HL-60/S4 treated with retinoic acid at 250 ng/mL for 4 days and 3 days (cell line): ENCODE measurements at regions not wholly inside any gene's neighbourhood (a gene's known extent, or its start where the extent isn't known, plus 50 kb on each side); places are given as distances from the start of the nearest gene placed in this dataset.

Experiments used
- in situ Hi-C: fragments of 300-500 bp; cut with MboI; formaldehyde crosslinking; loops from 2 replicates; pipeline ENCODE4 v1.7.0; 2022; ENCODE audit warnings: low sequenced_read_pairs

DNA sequence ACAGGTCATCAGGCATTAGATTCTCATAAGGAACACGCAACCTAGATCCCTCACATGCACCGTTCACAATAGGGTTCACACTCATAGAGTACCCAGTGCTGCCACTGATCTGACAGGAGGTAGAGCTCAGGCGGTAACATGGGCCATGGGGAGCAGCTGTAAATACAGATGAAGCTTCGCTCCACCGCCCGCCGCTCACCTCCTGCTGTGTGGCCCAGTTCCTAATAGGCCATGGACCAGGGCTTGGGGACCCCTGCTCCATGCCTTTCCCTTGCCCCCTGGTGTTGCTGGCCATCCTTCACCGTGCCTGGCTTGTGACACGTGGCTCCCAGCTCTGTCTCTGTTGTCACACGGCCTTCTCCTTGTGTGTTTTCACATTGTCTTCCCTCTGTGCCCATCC, 171.1 kb upstream of the JARID2 start:
- in situ Hi-C loops: no loop called here

- in situ Hi-C loops: no loop called here
These were observed 169.3 kb upstream of the JARID2 start for GRCh38 chr6:15076565-15076964.

- in situ Hi-C loops: no loop called here
These were observed 168.9 kb upstream of the JARID2 start for GRCh38 chr6:15077006-15077405.

DNA sequence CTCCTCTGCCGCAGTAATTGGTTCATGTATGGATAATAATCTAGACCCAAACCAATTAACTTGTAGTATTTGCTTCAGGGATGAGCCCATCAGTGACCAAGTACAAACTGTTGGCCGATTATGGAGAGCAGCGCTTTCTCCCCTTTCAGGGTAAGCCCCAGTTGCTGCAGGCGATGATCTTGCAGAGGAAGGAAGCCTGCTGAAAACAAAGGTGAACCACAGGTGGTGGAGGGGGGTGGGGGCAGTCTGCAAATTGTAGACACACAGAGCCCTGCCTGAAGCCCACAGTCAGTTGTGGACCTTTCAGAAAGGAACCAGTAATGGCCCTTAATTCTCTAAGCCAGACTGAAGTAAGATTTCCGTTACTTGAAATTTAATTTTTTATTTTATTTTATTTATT, 167.9 kb upstream of the JARID2 start:
- in situ Hi-C loops: no loop called here

- in situ Hi-C loops: no loop called here
These were observed 166.5 kb upstream of the JARID2 start for GRCh38 chr6:15079288-15079817.

- in situ Hi-C loops: no loop called here
These were observed 165.0 kb upstream of the JARID2 start for GRCh38 chr6:15080895-15081294.

DNA sequence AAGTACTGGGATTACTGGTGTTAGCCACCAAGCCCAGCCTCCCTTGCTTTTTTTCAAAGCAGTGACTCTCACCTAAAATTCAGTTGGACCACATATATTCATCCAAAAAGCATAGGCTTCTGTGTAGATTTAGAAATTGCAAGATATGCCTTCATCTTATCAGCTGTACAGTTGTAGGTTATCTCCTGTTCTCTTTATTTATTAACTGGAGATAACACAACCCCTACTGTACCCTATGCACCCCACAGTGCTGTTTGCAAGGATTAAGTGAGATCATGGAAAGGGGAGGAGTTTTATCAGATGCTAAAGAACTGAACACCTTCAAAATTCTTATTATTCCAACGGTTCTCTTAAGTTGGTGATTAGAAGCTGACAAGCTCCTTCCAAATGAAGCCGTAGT, 164.4 kb upstream of the JARID2 start:
- in situ Hi-C loops: no loop called here

DNA sequence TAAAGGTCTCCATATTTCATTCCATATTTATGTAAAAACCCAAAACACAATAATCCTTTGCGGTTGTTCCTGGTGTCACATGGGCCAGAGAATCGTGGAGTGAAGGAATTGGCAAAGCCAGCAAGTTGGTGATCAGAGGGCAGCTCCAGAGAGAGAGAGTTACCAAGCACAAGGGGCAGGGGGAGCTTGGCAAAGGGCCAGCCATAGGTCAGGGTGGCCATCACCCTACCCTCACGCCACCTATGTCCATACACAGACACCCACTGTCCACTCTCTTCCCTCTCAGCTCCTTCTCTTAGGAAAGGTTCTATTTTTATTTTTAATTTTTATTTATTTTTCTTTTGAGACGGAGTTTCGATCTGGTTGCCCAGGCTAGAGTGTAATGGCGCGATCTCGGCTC, 163.2 kb upstream of the JARID2 start:
- in situ Hi-C loops: no loop called here

DNA sequence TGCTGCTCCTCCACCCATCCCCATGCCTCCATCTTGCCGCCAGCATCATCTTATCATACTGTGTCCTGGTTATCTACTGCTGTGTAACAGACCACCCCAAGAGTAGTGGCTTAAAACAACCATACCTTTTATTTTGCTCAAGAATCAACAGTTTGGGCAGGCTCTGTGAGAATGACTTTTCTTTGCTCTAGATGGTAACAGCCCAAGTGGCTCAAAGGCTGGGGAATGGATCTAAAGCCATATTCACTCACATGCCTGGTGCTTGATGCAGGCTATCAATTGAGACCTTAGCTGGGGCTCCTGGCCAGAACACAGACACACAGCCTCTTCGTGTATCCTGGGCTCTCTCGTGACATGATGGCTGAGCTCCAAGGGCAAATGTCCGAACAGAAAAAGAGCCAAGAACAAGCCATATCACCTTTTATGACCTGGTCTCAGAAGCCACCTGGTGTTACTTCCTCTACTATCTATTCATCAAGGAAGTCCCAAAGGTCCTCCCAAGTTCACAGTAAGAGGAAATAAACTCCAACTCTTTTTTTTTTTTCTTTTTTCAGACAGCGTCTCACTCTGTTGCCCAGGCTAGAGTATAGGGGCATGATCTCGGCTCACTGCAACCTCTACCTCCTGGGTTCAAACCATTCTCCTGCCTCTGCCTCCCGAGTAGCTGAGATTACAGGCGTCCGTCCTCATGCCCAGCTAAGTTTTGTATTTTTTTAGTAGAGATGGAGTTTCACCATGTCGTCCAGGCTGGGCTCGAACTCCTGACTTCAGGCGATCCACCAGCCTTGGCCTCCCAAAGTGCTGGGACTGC, 159.3 kb upstream of the JARID2 start:
- in situ Hi-C loops: no loop called here

DNA sequence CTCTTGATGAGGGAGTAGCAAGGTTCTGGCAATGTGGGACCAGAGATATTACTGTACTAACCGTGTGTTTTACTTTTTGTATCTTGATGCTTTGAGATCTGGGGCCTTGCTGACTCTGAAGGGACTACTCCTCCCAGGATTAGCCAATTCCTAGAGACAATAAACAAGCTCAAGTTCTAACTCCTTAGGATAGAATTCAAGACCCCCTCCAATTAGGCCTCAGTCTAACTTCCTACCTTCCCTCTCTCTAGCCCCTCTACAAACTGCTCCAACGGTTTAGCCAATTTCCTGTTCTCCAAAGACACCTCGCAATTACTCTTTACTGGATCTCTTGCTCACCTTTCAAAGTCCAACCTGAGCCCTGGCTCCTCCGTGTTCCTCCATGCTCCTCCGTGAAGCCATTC, 158.7 kb upstream of the JARID2 start:
- in situ Hi-C loops: no loop called here

DNA sequence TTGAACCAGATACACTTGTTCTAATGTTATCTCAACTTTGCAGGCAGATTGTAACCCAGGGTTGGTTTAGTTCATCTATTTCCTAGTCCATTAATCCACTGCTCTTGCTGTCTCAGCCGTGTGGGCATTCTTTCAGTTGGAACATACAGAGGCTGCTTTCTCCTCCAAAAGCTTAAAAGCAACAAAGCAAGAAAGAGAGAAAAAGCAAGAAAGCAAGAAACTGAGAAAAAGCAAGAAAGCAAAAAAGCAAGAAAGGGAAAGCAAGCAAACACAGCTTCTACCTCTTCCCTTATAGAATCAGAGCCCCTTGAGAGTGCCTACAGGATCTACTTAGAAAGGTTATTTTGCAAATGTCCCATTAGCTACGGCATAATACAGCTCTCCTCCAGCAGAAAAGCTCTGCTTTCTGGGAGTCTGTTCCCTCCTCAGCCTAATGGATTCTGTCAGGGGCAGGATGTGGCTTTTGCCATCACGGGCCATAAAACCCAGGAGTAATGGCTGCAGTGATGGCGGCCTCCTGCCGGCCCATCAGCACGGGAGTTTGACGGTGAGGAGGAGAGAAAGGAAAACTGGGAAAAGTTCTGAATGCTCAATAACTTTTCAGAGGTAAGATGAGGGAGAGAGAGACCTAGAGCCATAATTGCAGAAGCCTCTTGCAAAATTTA, 156.8 kb upstream of the JARID2 start:
- in situ Hi-C loops: no loop called here

- in situ Hi-C loops: no loop called here
These were observed 156.2 kb upstream of the JARID2 start for GRCh38 chr6:15089569-15090144.

DNA sequence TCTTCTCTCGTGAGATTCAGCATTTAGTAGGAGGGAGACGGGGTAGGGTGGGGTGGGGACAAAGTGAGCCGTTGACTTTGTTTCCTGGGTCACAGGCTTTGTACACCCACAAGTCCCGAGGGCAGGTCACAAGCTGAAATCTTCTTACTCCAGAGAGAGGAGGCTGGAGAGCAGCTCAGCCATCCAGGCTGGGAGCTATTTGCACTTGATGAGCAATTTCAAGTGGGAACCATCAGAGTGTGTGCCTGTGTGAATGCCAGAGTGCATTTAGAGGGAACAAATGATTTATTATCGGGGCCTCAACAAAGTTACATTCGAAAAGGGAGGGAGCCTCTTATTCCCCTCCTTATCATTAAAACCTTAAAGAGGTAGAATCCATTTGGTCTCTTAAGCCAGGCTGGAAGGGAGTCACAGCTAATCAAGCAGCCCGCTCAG, 155.7 kb upstream of the JARID2 start:
- in situ Hi-C loops: no loop called here

GRCh38 chr6:15090745-15091384, 155.0 kb upstream of the JARID2 start:
- in situ Hi-C loops: no loop called here

- in situ Hi-C loops: no loop called here
These were observed 148.7 kb upstream of the JARID2 start for GRCh38 chr6:15096894-15097837.

DNA sequence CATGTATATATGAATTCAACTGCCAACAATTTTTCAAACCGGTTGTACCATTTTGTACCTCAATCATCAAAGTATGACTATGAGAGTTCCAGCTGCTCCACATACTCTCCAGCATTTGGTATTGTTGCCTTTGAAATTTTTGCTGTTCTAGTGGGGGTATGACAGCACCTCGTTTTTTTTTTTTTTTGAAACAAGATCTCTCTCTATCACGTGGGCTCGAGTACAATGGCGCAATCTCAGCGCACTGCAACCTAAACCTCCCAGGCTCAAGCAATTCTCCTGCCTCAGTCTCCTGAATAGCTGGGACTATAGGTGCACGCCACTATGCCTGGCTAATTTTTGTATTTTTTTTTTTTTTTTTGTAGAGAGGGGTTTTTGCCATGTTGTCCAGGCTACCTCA, 144.7 kb upstream of the JARID2 start:
- in situ Hi-C loops: no loop called here

DNA sequence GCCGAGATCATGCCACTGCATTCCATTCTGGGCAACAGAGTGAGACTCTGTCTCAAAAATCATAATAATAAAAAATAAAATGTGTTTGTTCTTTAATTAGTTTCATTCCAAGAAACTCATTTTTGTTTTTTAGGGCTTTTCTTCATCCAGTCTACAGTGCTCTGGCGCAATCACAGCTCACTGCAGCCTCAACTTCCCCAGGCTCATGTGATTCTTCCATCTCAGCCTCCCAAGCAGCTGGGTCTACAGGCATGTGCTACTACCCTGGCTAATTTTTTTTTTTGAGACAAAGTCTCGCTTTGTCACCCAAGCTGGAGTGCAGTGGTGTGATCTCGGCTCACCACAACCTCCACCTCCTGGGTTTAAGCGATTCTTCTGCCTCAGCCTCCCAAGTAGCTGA, 143.6 kb upstream of the JARID2 start:
- in situ Hi-C loops: no loop called here

- in situ Hi-C loops: no loop called here
These were observed 138.8 kb upstream of the JARID2 start for GRCh38 chr6:15106958-15107643.

- in situ Hi-C loops: no loop called here
These were observed 138.1 kb upstream of the JARID2 start for GRCh38 chr6:15107644-15108382.
